Testis (tissue), 2 donors: ENCODE measurements at regions not wholly inside any gene's neighbourhood (a gene's known extent, or its start where the extent isn't known, plus 50 kb on each side); places are given as distances from the start of the nearest gene placed in this dataset.

Experiments used
- DNase-seq: peaks from one replicate; pipeline ENCODE4 v3.0.0-alpha.2; 2019
- H3K27ac ChIP-seq, 2 donors: fragments of 200-600 bp; sonication (generic); one replicate each; pipeline ENCODE4 v1.5.1; 2019
- H3K27me3 ChIP-seq: fragments of 200-600 bp; sonication (generic); one replicate; pipeline ENCODE4 v1.5.1; 2019
- H3K36me3 ChIP-seq: fragments of 200-600 bp; sonication (generic); one replicate; pipeline ENCODE4 v1.5.1; 2017; ENCODE audit warnings: low read depth; ENCODE audit errors: missing control alignments
- H3K4me1 ChIP-seq: fragments of 200-600 bp; sonication (generic); one replicate; pipeline ENCODE4 v1.5.1; 2019
- H3K4me3 ChIP-seq, 2 donors: fragments of 200-600 bp; sonication (generic); one replicate each; pipeline ENCODE4 v1.5.1; 2017 to 2019
- H3K9me3 ChIP-seq: fragments of 200-600 bp; sonication (generic); one replicate; pipeline ENCODE4 v1.5.1; 2017
- POLR2A ChIP-seq: fragments of 450-650 bp; IDR thresholded peaks from one replicate; pipeline ENCODE4 v1.6.1; 2017; ENCODE audit warnings: antibody characterized with exemption, mild to moderate bottlenecking, moderate library complexity
- WGBS, 2 donors: methylation state at CpG; one replicate each; pipeline ENCODE4 v1.1.5; 2018; 5-methylcytosine and 5-hydroxymethylcytosine counted together
- intact Hi-C: fragments of 100-400 bp; cut with DNase I; formaldehyde crosslinking; loops from one replicate; pipeline ENCODE4 v1.15.1; 2023; ENCODE audit warnings: low total_unique reads
- TF ChIP-seq, protein P1 (sequence below), 3 experiments: fragments of 450-650 bp in 2 of 3; fragments of 200-600 bp in 1 of 3; sonication (generic) in 1 of 3; IDR thresholded peaks; one replicate each; pipeline ENCODE4 v1.5.1; 2016 to 2019; ENCODE audit warnings: antibody characterized with exemption in 3 of 3, mild to moderate bottlenecking in 2 of 3, moderate library complexity in 1 of 3

DNA sequence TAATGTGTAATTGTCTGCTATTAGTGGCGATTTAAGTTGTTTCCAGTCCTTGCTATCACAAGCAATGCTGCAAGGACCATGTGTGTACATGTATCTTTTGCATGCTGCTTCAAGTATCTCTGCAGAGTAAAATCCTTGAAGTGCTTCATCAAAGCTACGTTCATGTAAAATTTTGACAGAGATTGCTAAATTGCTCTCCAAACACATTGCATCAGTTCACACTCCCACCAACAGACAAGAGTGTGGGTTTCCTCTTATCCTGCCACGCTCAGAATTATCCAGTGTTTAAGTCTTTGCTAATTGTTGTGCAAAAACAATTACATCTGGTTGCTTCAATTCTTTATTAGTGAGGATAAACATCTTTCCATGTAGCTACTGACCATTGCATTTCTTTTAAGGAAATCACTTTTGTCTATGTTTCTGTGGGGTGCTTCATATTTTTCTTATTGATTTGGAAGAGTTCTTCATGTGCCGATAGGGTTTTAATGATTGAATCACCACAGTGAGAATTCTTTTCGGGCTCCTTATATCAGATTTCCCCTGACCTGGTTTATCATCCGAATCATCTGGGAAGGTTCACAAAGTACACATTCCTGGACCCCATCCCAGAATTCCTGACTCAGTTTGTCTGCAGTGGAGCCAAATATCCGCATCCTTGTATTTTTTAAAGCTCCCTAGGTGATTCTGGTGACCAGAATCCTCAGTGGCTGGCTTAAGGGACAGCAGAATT, 56.3 kb upstream of the GALNT2 start:
- 84 to 86% methylated on average over 7 of the region's 7 CpGs for WGBS, 2 donors
- H3K36me3 ChIP-seq: no peaks in the 10 kb centered on the region
- TF ChIP-seq, protein P1, sequence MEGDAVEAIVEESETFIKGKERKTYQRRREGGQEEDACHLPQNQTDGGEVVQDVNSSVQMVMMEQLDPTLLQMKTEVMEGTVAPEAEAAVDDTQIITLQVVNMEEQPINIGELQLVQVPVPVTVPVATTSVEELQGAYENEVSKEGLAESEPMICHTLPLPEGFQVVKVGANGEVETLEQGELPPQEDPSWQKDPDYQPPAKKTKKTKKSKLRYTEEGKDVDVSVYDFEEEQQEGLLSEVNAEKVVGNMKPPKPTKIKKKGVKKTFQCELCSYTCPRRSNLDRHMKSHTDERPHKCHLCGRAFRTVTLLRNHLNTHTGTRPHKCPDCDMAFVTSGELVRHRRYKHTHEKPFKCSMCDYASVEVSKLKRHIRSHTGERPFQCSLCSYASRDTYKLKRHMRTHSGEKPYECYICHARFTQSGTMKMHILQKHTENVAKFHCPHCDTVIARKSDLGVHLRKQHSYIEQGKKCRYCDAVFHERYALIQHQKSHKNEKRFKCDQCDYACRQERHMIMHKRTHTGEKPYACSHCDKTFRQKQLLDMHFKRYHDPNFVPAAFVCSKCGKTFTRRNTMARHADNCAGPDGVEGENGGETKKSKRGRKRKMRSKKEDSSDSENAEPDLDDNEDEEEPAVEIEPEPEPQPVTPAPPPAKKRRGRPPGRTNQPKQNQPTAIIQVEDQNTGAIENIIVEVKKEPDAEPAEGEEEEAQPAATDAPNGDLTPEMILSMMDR (IDR thresholded peaks at IDR 0.05): no peak
- TF ChIP-seq POLR2A: no peak

DNA sequence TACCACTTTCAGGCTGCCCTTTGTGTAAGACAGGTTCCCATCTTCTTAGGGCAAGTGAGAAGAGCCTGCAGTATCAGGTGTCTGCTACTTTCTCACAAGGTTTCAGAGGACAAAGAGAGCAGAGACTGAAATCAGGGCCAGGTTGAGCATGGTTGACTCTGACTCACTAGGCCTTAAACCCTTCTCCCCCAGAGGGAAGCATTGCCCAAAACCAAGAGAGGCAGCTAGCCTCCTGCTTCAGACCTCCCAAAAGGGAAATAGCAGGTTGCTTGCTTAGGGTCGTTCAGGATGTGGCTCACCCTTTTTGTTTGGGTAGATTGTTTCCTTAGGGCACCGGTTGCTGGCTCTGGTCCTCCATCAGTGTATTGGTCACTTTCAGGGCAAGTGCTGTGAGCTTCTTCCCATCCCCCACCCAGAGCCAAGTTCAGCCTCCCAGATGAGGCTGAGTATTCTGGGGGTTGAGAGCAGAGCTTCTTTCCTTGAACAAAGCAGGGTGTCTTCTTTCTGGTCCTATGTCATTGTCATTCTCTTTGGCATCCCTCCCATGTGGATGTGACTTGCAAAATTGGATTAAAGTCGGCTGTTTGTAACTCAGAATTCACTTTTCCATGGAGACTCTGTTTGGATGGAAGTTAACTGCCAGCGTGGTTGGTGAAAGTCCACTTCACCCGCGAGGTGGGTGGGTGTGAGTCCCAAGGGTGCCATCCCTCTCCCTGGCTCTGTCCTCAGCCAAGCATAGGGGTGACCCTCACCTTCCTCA, 55.5 kb upstream of the GALNT2 start:
- Histone ChIP-seq H3K36me3 (no peaks in the 10 kb centered on the region), H3K27me3 (no peaks in the 10 kb centered on the region), H3K4me3 (no peak overlapping the region), H3K27ac (no peak overlapping the region), H3K9me3 (no peaks in the 10 kb centered on the region), H3K4me1 (no peaks in the 10 kb centered on the region)
- DNase-seq: no peak
- TF ChIP-seq, protein P1 (IDR thresholded peaks at IDR 0.05): no peak
- TF ChIP-seq POLR2A: no peak
- intact Hi-C loops: no loop called here
- 79 to 84% methylated on average over 5 to 6 of the region's 6 CpGs for WGBS, 2 donors

More for the DNA sequence above, 56.3 kb upstream of the GALNT2 start:
- no peak for DNase-seq
- H3K27ac ChIP-seq: no peak overlapping the region
- no peak overlapping the region for H3K4me3 ChIP-seq
- no peaks in the 10 kb centered on the region for H3K4me1 ChIP-seq
- no peaks in the 10 kb centered on the region for H3K27me3 ChIP-seq
- intact Hi-C loops: no loop called here
- no peaks in the 10 kb centered on the region for H3K9me3 ChIP-seq

DNA sequence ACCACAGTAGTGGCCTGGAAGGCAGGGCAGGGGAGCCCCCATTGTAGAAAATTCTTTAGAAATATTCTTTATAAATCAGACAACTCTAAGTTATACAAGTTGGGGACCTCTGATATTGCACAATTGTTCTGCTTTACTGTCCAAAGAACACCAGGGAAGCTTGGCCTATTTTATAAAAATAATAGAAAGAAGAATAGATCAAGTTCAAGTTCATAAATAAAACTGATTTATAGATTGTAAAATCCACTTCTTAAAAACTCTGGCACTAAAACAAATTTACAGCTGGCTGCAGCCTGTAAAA, 55.0 kb upstream of the GALNT2 start:
- intact Hi-C loops: no loop called here
- no peaks in the 10 kb centered on the region for H3K27me3 ChIP-seq
- TF ChIP-seq, protein P1 (IDR thresholded peaks at IDR 0.05): no peak
- no peak for DNase-seq
- H3K4me3 ChIP-seq: no peak overlapping the region
- no peaks in the 10 kb centered on the region for H3K9me3 ChIP-seq
- no peaks in the 10 kb centered on the region for H3K36me3 ChIP-seq
- no peak overlapping the region for H3K27ac ChIP-seq
- no peaks in the 10 kb centered on the region for H3K4me1 ChIP-seq

DNA sequence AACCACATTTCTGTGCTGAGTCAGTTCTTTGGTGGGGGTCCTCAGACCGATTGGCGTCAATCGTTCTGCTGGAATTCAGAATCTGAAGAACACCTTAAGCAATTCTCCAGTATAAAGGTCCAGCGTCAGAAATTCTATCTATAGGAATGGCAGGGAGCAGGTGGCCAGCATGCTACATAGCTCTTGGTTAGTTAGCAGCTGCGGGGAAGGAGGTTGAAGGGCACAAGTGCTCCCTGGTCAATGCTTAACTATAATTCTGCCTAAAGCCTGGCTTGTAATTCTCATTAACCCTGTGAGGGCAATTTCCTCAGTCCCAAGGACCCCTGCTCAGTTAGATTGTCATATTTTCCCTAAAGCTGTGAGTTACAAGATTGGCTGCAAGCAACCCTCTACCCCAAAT, 54.3 kb upstream of the GALNT2 start:
- no peaks in the 10 kb centered on the region for H3K4me1 ChIP-seq
- no peak overlapping the region for H3K4me3 ChIP-seq
- no peaks in the 10 kb centered on the region for H3K36me3 ChIP-seq
- no peaks in the 10 kb centered on the region for H3K9me3 ChIP-seq
- WGBS, 2 donors: 87 to 88% methylated on average over 5 of the region's 5 CpGs
- no peaks in the 10 kb centered on the region for H3K27me3 ChIP-seq
- intact Hi-C loops: no loop called here
- DNase-seq: no peak
- H3K27ac ChIP-seq: no peak overlapping the region
- TF ChIP-seq, protein P1 (IDR thresholded peaks at IDR 0.05): no peak
- no peak for TF ChIP-seq POLR2A

DNA sequence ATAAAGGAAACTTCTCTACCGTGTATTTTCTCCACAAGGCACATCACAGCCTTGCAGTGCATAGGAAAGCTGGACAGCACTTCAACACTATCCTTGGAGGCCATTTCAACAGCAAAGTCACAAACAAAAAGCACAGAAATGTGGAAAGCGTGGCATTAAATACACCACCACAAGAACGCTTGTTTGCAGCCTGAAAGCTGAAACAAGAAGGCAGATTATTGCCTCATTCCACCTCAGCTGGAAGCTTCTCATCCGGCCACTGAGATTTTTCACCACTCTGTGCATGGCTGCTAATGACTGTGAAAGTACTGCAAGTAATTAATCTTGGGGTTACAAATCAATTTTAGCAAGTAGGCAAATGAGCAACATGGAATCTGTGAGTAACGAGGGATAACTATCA, 50.9 kb upstream of the GALNT2 start:
- no peaks in the 10 kb centered on the region for H3K27me3 ChIP-seq
- H3K4me3 ChIP-seq: no peak overlapping the region
- no peaks in the 10 kb centered on the region for H3K9me3 ChIP-seq
- no peak for DNase-seq
- no peaks in the 10 kb centered on the region for H3K4me1 ChIP-seq
- H3K36me3 ChIP-seq: no peaks in the 10 kb centered on the region
- intact Hi-C loops: no loop called here
- H3K27ac ChIP-seq: no peak overlapping the region
- TF ChIP-seq POLR2A: no peak
- TF ChIP-seq, protein P1 (IDR thresholded peaks at IDR 0.05): no peak
- WGBS, 2 donors: 78 to 83% methylated on average over 5 of the region's 5 CpGs
